ENCODE measurements at regions not wholly inside any gene's neighbourhood (a gene's known extent, or its start where the extent isn't known, plus 50 kb on each side); places are given as distances from the start of the nearest gene placed in this dataset.

DNA sequence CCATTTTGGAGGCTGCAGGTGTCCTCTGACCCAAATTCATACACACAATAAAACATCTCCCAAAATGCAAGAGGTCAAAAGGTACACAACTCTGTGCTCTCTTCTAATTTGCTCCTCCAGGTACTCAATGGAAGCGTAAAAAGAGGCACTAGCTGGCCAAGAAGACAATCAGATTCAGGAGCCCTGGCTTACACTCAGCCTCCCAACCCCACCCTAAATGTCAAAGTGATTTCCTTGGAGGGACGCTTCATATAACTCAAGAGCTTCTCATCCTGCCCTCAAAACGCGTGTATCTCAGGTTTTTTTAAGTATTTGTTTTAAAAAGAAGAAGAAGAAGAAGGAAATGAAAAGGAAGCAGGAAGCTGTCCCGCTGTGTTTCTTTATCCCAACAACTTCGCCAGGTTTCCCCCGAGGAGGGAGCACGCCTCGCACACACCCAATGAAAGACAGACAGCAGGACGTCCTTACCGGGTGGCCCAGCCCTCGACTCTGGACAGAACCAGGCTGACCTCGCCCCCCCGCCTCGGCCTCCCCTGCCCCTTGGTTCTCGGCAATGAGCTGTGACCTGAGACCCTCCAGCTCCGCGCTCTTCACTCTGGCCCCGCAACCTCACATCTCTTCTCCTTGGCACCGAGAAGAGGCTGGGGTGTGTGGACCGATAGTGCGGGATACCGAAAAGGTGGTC is 620.7 kb upstream of the ZNF385D start:
- Mint-ChIP-seq H3K4me3 (no peak overlapping the region), H3K27me3 (peaks cover 33% of the 10 kb centered on the region), H3K4me1 (ENCODE audit: low read depth) (no peaks in the 10 kb centered on the region), H3K36me3 (ENCODE audit: low read depth) (no peaks in the 10 kb centered on the region), H3K27ac (no peak overlapping the region), H3K9me3 (peaks cover under 1% of the 10 kb centered on the region)
- Histone ChIP-seq H3K4me1 (ENCODE audit: insufficient read depth, low read length) (no peaks in the 10 kb centered on the region), H3K36me3 (ENCODE audit: insufficient read depth, low read length) (no peaks in the 10 kb centered on the region), H3K27me3 (ENCODE audit: control insufficient read depth in 1 of 2, insufficient read depth in 2 of 2, low read length in 2 of 2) (peaks cover 0 to 9% of the 10 kb centered on the region in 2 experiments), H3K9me3 (ENCODE audit: control insufficient read depth in 1 of 2, insufficient read depth in 1 of 2, low read length in 2 of 2) (peaks cover 0 to 9% of the 10 kb centered on the region in 2 experiments), H3K4me3 (ENCODE audit: low read length) (no peak overlapping the region), H3K27ac (ENCODE audit: low read depth in 1 of 2, low read length in 2 of 2) (no peak overlapping the region)
- ChIA-PET CTCF (no interaction called here), POLR2A (no interaction called here)
- DNase-seq (no peak), ATAC-seq (ENCODE audit: poor library complexity) (no peak)
- TF ChIP-seq, protein P1, sequence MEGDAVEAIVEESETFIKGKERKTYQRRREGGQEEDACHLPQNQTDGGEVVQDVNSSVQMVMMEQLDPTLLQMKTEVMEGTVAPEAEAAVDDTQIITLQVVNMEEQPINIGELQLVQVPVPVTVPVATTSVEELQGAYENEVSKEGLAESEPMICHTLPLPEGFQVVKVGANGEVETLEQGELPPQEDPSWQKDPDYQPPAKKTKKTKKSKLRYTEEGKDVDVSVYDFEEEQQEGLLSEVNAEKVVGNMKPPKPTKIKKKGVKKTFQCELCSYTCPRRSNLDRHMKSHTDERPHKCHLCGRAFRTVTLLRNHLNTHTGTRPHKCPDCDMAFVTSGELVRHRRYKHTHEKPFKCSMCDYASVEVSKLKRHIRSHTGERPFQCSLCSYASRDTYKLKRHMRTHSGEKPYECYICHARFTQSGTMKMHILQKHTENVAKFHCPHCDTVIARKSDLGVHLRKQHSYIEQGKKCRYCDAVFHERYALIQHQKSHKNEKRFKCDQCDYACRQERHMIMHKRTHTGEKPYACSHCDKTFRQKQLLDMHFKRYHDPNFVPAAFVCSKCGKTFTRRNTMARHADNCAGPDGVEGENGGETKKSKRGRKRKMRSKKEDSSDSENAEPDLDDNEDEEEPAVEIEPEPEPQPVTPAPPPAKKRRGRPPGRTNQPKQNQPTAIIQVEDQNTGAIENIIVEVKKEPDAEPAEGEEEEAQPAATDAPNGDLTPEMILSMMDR (IDR thresholded peaks at IDR 0.05), result no peak
- intact Hi-C loops (cut with DNase I, micrococcal nuclease), result no loop called here

DNA sequence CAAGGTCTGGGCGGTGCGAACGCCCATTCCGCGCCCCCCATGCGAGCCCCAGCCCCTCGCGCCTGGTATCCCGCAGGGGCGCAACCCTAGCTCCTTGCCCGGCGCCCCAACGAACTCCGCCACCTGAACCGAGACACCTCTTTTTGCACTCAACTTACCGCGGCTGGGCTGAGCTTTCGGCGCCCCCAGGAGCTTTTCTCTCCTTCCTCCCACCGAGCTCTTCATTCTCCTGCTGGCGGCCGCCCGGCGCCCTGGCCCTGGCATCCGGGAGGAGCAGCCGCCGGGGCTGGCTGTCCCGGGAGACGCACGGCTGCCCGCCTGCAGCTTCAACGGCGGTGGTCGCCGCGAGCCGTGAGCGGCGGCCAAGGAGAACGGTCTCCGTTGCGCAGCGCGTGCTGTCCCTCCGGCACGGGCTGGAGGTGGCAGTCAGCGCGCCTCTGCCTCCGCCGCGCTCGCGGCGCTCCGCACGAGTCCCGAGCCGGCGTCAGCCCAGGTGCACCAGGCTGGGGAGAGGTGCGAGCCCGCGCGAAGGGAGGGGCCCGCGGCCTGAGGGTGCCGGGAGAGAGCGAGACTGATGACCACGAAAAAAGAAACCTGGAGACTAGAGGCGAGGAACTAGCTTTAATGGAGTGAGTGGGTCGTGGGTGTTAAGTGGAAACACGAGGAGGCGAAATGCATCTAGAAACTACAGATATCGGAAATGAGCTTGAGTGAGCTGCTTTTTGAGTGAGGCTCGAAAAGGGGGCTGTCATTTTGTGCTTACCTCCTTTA is 621.5 kb upstream of the ZNF385D start:
- peaks cover 0 to 9% of the 10 kb centered on the region in 2 experiments for H3K9me3 ChIP-seq (ENCODE audit: control insufficient read depth in 1 of 2, insufficient read depth in 1 of 2, low read length in 2 of 2)
- no peaks in the 10 kb centered on the region for H3K36me3 ChIP-seq (ENCODE audit: insufficient read depth, low read length)
- no peak overlapping the region for H3K27ac Mint-ChIP-seq
- CTCF ChIA-PET, result no interaction called here
- DNase-seq (no peak), ATAC-seq (ENCODE audit: poor library complexity) (no peak)
- no peak overlapping the region for H3K27ac ChIP-seq (ENCODE audit: low read depth in 1 of 2, low read length in 2 of 2)
- TF ChIP-seq, protein P1 (IDR thresholded peaks at IDR 0.05), result no peak
- H3K4me1 Mint-ChIP-seq (ENCODE audit: low read depth), result no peaks in the 10 kb centered on the region
- H3K36me3 Mint-ChIP-seq (ENCODE audit: low read depth), result no peaks in the 10 kb centered on the region
- peaks cover 0 to 9% of the 10 kb centered on the region in 2 experiments for H3K27me3 ChIP-seq (ENCODE audit: control insufficient read depth in 1 of 2, insufficient read depth in 2 of 2, low read length in 2 of 2)
- H3K27me3 Mint-ChIP-seq, result peaks cover 33% of the 10 kb centered on the region
- H3K9me3 Mint-ChIP-seq, result peaks cover 2% of the 10 kb centered on the region
- intact Hi-C loops (cut with DNase I, micrococcal nuclease), result no loop called here
- H3K4me3 Mint-ChIP-seq, result no peak overlapping the region
- no peak overlapping the region for H3K4me3 ChIP-seq (ENCODE audit: low read length)
- POLR2A ChIA-PET, result no interaction called here
- no peaks in the 10 kb centered on the region for H3K4me1 ChIP-seq (ENCODE audit: insufficient read depth, low read length)

DNA sequence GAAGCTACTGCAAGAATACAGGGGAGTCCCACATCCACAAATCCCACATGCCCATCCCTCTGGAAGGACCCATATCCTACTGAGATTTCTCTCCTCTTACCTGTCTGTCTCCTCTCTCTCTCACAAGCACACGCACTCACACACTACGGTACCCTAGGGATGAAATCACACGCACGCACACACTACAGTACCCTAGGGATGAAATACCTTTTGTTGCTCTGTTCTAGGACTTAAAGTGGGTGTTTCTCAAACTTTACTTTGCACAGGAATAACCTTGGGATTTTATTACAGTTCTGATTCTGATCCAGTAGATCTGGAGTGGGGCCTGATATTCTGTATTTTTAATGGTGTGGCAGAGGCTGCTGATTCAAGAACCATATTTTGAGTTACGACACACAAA is 622.2 kb upstream of the ZNF385D start:
- no peak overlapping the region for H3K4me3 ChIP-seq (ENCODE audit: low read length)
- H3K36me3 Mint-ChIP-seq (ENCODE audit: low read depth), result no peaks in the 10 kb centered on the region
- no peaks in the 10 kb centered on the region for H3K4me1 Mint-ChIP-seq (ENCODE audit: low read depth)
- peaks cover 33% of the 10 kb centered on the region for H3K27me3 Mint-ChIP-seq
- peaks cover 2% of the 10 kb centered on the region for H3K9me3 Mint-ChIP-seq
- peaks cover 0 to 9% of the 10 kb centered on the region in 2 experiments for H3K9me3 ChIP-seq (ENCODE audit: control insufficient read depth in 1 of 2, insufficient read depth in 1 of 2, low read length in 2 of 2)
- ATAC-seq (ENCODE audit: poor library complexity) (no peak), DNase-seq (no peak)
- ChIA-PET POLR2A (no interaction called here), CTCF (no interaction called here)
- H3K27ac ChIP-seq (ENCODE audit: low read depth in 1 of 2, low read length in 2 of 2), result no peak overlapping the region
- no peak overlapping the region for H3K27ac Mint-ChIP-seq
- TF ChIP-seq, protein P1 (IDR thresholded peaks at IDR 0.05), result no peak
- intact Hi-C loops (cut with DNase I, micrococcal nuclease), result no loop called here
- H3K4me3 Mint-ChIP-seq, result no peak overlapping the region
- no peaks in the 10 kb centered on the region for H3K4me1 ChIP-seq (ENCODE audit: insufficient read depth, low read length)
- no peaks in the 10 kb centered on the region for H3K36me3 ChIP-seq (ENCODE audit: insufficient read depth, low read length)
- peaks cover 0 to 9% of the 10 kb centered on the region in 2 experiments for H3K27me3 ChIP-seq (ENCODE audit: control insufficient read depth in 1 of 2, insufficient read depth in 2 of 2, low read length in 2 of 2)

Measured in CD4-positive, alpha-beta T cell (primary cell).